Activated CD8-positive, alpha-beta memory T cell treated with anti-CD3 and anti-CD28 coated beads for 4 hours (primary cell): ENCODE measurements at regions not wholly inside any gene's neighbourhood (a gene's known extent, or its start where the extent isn't known, plus 50 kb on each side); places are given as distances from the start of the nearest gene placed in this dataset.
"Not testable (repeated sequence)": the region's sequence is repeated elsewhere in the genome, so short reads cannot be mapped to it uniquely, and the experiment has no call there.

Source experiments
- DNase-seq, 2 donors: peaks; one replicate each; pipeline ENCODE4 v3.0.0-alpha.2; 2020; ENCODE audit warnings: low read depth in 2 of 2

DNA sequence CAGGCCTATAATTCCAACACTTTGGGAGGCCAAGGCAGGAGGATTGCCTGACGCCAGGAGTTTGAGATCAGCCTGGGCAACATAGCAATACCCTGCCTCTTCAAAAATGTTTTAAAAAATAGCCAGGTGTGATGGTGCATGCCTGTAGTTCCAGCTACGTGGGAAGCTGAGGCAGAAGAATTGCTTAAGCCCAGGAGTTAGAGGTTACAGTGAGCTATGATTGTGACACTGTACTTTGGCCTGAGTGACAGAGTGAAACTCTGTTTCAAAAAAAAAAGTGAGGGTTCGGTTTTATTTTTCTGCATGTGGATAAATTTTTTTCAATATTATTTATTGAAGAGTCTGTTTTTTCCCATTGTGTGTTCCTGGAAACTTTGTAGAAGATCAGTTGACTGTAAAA is 208.1 kb downstream of the SLC4A3 start:
- DNase-seq = no peak

DNA sequence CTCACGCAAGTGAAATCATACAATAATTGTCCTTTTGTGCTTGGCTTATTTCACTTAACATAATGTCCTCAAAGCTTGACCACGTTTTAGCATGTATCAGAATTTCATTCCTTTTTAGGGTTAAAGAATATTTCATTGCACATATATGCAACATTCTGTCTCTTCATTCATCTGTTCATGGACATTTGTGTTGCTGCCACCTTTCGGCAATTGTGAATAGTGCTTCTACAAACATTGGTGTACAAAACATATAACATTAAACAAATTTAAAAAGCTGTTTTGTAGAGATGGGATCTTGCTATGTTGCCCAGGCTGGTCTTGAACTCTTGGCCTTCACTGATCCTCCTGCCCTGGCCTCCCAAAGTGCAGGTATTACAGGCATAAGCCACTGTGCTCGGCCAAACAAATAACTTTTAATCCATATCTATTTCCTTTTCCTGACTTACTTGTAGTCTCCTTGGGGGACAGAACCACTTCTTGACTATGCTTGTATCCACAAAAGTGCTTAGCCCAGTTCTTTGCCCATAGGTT is 209.3 kb downstream of the SLC4A3 start:
- DNase-seq = no peak

DNA sequence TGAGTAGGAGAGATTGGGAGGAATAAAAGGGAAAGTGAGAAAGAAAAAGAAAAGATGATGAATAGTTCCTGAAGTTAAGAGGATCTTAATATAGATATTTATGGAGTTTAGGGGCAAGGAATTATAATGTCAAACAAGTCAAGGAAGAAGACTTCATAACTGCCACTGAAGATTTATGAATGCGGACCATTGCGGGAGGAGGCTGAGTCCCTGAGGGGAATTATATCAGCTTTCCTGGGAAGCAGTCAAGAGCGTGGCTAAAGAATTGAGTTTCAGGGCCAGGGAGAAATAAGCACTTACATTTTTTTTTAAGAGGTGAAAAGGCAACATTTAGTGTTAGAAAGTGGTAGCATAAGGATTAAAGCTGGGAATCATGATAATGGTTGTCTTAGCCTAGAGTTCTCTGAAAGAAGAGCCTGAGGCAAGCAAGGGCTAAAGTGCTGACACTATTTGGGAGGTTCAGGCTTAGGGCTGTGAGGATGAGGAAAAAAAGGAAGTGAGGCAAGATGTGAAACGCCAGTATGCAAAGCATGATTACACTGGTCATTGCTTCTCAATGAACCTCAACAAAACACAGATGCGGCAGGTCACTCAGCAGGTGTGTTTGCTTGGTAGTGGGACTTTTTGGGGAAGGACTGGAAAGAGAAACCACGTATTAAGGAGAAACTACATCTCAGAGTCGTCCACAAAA is 217.1 kb downstream of the SLC4A3 start:
- no peak for DNase-seq

DNA sequence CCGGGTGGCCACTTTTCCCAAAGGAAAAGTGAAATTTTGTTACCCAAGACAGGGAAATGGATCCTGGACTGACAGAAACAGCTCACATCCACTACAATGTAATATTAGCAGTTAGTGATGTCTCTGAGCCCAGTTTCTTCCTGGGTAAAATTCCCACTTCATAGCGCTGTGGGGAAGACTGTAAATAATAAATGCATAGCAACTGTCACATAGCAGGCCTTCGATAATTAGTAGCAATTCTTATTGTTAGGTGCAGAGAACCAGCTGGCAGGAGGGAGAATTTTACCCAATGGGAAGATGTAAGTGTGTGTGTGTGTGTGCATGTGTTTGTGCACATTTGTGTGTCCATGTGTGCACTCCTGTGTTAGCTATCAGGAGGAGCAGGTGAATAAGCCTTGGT is 221.5 kb downstream of the SLC4A3 start:
- no peak for DNase-seq

DNA sequence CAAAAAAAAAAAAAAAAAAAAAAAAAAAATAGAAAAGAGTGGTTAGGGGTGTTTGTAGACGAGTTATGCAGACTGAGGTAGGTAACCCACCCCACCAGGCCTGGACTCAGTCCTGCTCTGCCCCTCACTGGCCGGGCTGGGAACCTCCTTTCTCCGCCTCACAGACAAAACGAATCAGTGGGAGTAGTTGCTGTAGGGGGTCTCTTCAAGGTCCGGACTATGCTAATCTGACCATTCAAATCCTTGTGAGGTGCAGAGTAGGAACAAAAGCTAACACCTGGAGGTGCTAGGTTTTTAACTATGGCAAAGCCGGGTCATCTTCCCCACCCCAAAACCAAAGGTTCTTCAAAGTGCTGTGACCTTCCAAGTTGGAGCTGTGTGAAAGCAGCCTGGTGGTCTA is 223.7 kb downstream of the SLC4A3 start:
- no peak for DNase-seq

DNA sequence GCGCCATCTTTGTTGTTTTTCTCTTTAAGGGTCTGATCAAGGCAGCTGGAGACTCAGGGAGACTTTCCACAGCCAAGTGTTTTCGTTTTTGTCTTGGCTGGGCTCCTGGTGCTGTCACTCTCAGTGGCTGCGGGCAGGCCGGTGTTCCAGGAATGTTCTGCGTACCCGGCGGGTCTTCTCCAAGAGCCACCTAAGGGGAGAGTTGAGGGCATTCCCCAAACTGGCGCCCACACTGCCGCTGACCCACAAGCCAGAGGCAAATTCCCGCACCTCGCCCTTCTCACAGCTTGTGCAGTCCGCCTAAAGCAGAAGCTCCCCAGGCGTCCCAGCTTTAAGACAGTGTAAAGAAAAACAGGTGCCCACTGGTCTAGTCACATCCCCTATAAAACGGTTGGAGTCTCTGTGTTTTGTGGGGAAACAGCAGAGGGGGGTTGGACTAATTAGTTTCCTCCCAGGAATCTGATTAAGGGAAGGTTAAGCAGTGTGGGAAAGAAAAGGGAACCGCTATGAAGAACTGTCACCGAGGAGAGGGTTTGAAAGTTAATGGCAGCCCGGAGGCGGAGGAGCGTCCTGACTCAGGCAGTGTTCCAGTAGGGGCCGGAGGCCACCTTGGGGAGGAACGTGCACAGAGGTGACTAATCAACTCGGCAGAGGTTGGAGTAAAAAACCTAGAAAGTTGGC is 224.5 kb downstream of the SLC4A3 start:
- DNase-seq = no peak

DNA sequence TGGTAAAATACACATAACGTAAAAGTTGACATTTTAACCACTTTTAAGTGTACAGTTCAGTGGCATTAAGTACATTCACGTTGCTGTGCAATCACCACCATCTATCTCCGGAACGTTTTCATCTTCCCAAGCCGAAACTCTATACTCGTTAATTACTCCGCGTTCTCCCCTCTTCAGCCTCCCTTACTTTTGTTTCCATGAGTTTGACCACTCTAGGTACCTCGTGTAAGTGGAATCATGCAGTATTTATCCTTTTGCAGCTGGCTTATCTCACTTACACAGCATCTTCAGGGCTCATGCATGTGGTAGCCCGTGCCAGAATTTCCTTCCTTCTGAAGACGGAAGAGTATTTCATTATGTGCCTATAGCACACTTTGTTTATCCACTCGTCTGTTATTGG is 225.2 kb downstream of the SLC4A3 start:
- no peak for DNase-seq

DNA sequence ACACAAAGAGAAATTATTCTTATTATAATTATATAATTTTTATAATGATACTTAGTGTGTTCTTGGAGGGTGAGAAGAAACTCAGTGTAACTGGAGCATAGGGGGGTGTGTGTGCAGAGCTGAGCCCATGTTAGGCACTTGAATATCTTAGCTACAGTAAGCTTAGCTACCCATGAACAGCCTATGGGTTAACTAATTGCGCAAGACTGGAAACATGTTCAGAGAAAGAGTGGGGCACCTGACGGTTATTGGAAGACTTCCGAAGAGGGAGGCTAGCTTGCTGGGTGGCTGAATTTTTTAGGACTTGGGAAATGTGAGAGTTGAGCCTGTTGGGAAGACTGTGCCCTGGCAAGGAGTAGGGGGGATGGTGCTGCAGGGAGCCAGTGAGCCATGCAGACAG is 229.2 kb downstream of the SLC4A3 start:
- DNase-seq = no peak

DNA sequence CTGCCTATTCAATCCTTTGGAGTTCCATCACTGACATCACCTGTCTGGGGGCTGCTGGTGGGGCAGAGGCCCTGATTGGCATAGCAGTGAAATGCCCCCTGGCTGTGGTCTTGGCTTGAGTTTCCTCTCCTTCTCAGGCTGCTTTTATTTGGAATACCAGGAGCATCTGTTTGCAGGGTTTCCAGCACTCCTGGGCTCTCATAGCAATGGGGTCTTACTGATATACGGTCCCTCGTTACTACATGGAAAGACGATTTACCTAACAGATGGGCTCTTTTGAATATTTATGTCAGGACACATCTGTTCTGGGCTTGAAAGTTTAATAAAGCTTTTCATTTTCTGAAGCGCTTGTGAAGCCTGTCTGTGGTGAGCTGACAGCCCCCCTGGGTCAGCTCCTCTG is 230.3 kb downstream of the SLC4A3 start:
- no peak for DNase-seq

DNA sequence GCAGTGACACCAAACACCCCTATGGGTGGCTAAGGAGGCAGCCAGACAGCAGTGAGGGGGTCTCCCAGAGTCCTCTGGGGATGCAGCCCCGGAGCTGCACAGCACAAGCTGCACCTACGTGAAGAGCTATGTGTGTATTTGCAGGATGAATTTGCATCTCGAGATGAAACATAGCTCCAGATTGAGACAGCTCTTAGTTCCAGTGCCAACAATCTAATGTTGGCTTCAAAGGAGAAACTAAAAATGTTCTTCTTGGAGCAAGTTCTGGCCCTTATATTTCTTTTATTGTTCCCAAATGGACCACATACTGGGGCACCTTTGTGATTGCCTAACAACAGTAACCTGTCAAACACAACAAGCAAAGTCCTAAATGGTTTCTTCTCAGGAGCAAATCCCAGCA is 233.9 kb downstream of the SLC4A3 start:
- DNase-seq = no peak

DNA sequence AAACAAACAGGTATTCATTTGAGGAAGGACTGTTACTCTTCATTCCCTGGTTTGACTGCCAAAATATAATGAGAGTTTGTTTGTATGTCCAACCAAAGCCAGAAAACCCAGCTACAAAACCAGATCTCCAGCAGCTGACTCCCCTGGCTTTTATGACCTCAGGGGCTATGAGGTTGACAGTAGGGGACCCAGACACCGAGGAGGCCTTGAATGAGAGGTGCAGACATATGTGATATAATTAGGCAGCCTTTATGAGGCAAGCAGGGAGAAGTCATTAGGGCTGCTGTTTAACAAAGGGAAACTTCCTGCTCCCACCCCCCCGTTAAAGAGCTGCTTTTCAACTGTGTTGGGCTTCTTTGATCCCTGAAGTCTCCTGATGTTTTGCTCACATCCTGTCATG is 236.7 kb downstream of the SLC4A3 start:
- no peak for DNase-seq

DNA sequence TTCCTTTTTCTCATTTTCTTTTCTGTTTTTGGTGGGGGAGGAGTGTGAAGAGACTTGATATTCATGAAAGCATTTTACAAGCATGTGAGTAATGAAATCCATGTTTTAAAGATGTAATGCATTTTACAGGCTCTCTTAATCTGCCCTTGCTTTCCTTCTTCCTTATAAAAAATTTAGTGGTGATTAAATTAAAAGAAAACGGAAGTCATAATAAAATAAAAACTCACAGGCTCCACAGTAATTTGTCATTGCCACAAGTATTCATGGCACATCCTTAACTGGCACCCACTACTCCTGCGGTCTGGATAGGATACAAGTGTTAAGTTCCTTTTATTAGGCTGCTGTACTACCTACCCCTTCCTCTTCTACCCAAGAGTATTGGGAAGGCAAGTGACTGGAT is 241.2 kb downstream of the SLC4A3 start:
- DNase-seq = no peak

DNA sequence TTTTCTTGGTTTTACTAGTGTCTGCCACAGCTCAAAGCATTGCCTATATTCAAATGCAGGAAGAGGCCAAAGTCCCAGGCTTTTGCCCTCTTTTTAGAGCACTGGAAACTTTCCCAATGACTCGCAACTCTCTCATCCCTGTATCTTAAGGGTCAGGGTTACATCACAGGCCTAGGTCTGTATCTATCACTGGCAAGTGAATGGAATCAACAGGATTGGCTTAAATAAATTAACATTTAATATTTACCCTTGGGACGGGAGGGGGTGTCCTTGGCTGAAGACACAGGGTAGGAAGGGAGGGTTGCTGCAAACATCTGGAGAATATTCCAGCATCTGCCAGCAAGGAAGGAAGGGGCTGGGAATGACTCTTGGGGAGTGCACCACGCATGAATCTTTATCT is 242.6 kb downstream of the SLC4A3 start:
- DNase-seq = no peak

DNA sequence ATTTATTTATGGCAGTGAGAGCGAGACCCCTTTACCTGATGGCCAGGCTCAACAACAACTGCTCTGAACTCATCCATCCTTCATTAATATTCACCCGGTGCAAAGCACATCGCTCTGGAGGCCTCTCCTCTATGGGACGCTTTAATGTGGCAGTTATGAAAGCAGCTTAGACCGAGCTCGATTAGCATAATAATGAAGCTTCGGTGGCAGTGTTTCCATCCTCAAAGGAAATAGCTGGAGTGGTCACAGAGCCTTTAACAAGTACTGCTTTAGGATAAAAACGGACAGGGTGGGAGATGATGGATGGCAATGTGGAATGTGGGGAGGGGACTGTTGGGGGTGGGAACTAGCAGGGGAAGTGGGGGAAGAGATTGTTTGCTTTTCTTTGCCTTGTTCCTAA is 243.9 kb downstream of the SLC4A3 start:
- no peak for DNase-seq

DNA sequence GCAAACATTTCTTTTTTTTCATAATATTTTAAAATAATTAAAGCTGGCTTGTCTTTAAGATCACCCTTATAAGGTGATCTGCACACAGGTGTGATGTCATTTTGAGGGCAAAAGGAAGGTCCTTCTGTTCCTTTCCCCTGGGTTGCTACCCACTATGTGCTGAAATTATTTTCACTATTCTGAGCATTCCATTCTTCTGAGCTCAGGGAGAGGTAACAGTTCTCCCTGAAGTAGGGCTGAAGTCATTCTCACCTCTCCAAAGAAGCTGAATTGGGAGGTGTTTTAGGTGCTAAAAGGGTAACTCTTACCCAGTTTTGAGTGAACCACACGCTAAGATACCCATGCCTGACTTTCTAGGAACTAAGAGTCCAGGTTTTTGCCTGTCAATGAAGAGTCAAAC is 247.6 kb downstream of the SLC4A3 start:
- DNase-seq = no peak

DNA sequence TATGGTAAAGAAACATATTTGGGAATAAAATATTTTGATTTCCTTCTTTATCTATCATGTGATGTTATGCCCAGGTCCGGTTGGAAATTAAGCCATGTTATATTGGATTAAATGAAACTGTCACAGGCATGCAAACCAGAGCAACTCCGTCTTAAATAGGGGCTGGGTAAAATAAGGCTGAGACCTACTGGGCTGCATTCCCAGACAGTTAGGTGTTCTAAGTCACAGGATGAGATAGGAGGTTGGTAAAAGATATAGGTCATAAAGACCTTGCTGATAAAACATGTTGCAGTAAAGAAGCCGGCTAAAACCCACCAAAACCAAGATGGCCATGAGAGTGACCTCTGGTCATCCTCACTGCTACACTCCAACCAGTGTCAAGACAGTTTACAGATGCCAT is 248.6 kb downstream of the SLC4A3 start:
- not testable (repeated sequence) for DNase-seq

DNA sequence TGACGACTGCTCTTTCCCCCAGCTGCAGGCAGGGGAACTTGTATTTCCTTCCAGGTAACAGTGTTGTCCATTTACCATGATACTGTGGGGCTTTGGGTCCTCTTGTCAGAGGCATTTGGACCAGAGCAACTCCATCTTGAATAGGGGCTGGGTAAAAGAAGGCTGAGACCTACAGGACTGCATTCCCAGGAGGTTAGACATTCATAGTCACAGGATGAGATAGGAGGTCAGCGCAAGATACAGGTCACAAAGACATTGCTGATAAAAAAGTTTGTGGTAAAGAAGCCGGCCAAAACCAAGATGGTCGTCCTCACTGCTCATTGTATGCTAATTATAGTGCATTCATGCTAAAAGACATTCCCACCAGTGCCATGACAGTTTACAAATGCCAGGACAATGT is 249.5 kb downstream of the SLC4A3 start:
- no peak for DNase-seq

DNA sequence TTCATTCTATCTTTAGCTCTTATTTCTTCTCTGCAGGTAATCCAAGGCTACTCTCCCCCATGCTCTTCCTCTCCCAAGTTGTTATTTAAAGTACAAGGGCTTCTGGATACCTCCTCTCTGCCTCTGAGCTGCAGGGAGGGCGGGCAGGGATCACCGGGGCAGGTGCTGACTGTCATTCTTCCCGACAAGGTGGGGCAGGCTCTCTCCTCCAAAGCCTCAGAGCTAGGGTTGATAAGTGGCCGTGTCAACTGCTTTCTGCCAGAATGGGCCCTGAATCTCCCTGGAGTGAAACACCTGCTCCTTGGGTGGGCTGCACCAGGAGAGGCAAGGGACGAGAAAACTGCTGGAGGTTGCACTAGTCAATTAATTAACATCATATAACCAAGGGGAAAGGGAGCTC is 250.3 kb downstream of the SLC4A3 start:
- DNase-seq = no peak

DNA sequence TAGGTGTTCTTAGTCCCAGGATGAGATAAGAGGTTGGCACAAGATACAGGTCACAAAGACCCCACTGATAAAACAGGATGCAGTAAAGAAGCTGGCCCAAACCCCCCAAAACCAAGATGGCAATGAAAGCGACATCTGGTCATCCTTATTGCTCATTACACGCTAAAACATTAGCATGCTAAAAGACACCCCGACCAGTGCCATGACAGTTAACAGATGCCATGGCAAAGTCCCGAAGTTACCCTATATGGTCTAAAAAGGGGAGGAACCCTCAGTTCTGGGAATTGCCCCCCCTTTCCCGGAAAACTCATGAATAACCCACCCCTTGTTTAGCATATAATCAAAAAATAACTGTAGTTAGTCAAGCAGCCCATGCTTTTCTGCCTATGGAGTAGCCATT is 251.1 kb downstream of the SLC4A3 start:
- DNase-seq = no peak

DNA sequence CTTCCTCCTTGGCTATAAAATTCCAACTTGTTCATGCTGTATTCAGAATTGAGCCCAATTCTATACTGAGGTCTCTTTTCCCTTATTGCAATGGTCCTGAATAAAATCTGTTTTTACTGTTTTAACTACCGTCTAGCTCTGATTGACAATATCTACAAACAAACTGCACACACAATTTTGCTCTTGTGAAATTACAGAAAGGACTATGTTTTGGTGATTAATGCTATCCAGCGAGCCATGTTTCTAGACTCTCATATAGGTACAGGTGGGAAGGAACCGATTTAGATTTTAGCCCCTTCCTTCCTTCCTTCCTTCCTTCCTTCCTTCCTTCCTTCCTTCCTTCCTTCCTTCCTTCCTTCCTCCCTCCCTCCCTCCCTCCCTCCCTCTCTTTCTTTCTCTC is 254.4 kb downstream of the SLC4A3 start:
- no peak for DNase-seq

DNA sequence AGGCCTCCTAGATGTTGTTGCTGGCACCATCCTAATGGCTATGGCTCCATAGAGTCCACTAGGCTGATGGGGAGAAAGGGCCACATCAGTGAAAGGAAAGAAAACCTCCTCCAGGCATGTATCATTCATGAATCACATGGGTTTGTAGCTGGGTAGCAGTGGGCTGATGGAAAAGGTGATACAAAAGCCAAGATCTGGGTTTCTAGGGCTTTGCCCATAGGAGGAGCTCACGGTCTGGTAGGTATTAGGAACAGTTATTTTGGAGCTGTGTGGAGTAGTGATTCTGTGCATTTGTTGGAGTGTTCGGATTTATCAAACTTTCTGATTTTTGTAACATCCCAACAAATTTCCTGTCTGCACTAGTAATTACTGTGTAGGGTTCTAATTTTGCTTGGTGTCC is 259.2 kb downstream of the SLC4A3 start:
- no peak for DNase-seq

DNA sequence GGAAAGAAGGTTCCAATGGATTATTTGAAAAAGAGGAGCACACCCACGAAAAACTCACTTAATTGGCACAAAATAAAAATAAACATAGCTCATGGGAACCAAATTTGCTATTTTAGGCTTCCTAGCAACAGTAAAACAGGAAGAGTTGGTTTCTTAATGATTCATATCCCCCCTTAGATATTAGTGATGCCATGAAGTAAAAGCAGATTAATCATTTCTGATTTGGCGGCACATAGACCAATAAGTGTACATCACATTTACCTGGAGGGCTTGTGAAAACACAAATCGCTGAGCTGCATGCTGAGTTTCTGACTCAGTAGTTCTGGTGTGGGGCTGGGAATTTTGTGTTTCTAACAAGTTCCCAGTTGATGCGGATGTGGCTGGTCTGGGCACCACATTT is 260.4 kb downstream of the SLC4A3 start:
- DNase-seq = no peak

DNA sequence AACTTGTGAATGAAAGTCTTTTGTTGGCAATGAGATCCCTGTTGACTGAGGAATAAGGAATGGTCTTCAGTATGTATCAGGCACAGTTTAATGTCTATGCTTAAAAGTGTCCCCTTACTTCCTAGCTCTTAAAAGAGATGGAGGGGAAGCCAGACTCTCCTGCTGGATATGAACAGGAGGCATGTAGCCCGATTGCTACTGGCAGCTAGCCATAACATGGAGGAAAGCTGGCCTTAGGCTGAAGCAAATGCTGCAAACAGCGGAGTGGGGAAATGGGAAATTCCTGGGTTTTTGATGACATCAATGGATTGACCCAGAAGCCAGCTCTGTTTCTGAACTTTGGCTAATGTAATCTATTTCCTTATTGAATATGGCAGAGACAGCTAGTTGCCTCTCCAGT is 266.1 kb downstream of the SLC4A3 start:
- DNase-seq = no peak

DNA sequence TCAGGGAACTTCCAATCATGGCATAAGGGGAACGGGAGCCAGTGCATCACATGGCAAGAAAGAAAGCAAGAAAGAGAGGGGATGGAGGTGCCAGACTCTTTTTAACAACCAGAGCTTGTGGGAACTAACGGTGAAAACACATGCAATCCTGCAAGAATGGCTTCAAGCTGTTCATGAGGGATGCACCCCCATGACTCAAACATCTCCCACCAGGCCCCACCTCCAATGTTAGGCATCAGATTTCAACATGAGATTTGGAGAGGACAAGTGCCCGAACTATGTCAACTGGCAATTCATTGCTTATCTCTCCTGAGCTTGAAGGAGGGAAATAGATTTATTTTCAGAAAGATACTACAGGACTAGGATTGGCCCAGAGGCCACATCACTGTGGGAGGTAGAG is 270.0 kb downstream of the SLC4A3 start:
- DNase-seq = no peak
